ENCODE measurements at regions not wholly inside any gene's neighbourhood (a gene's known extent, or its start where the extent isn't known, plus 50 kb on each side); places are given as distances from the start of the nearest gene placed in this dataset.

GRCh38 chr5:92177926-92178487 is 794.9 kb upstream of the ARRDC3 start:
- H3K27me3 ChIP-seq = no peaks in the 10 kb centered on the region
- H3K4me1 ChIP-seq (ENCODE audit: insufficient read depth) = no peaks in the 10 kb centered on the region
- H3K36me3 ChIP-seq = no peaks in the 10 kb centered on the region
- intact Hi-C loops (cut with DNase I) = no loop called here
- H3K9me3 ChIP-seq = no peaks in the 10 kb centered on the region
- H3K4me3 ChIP-seq = no peak overlapping the region
- no peak overlapping the region for H3K27ac ChIP-seq
- TF ChIP-seq EP300 (IDR thresholded peaks at IDR 0.05) (no peak), POLR2A (IDR thresholded peaks at IDR 0.05) (no peak), CTCF (IDR thresholded peaks at IDR 0.05) (no peak)
- no peak for DNase-seq
- WGBS, 3 donors = 55 to 62% (median 57%) methylated on average over 1 of the region's 1 CpG

GRCh38 chr5:92163906-92164305 is 780.8 kb upstream of the ARRDC3 start:
- TF ChIP-seq POLR2A (IDR thresholded peaks at IDR 0.05) (no peak), EP300 (IDR thresholded peaks at IDR 0.05) (no peak), CTCF (IDR thresholded peaks at IDR 0.05) (no peak)
- Histone ChIP-seq H3K4me1 (ENCODE audit: insufficient read depth) (no peaks in the 10 kb centered on the region), H3K4me3 (no peak overlapping the region), H3K27ac (no peak overlapping the region), H3K27me3 (no peaks in the 10 kb centered on the region), H3K9me3 (no peaks in the 10 kb centered on the region), H3K36me3 (no peaks in the 10 kb centered on the region)
- WGBS, 3 donors = 74 to 88% (median 81%) methylated on average over 2 of the region's 2 CpGs
- intact Hi-C loops (cut with DNase I) = no loop called here
- DNase-seq = no peak

GRCh38 chr5:92147798-92148197 is 764.7 kb upstream of the ARRDC3 start:
- H3K4me3 ChIP-seq = no peak overlapping the region
- H3K36me3 ChIP-seq = no peaks in the 10 kb centered on the region
- 73 to 82% (median 80%) methylated on average over 2 of the region's 2 CpGs for WGBS, 3 donors
- no peak for DNase-seq
- no peaks in the 10 kb centered on the region for H3K4me1 ChIP-seq (ENCODE audit: insufficient read depth)
- intact Hi-C loops (cut with DNase I) = no loop called here
- TF ChIP-seq POLR2A (IDR thresholded peaks at IDR 0.05) (no peak), CTCF (IDR thresholded peaks at IDR 0.05) (no peak), EP300 (IDR thresholded peaks at IDR 0.05) (no peak)
- no peaks in the 10 kb centered on the region for H3K9me3 ChIP-seq
- H3K27me3 ChIP-seq = peaks cover 2% of the 10 kb centered on the region
- H3K27ac ChIP-seq = no peak overlapping the region

GRCh38 chr5:92147266-92147665 is 764.1 kb upstream of the ARRDC3 start:
- Histone ChIP-seq H3K27me3 (peaks cover 2% of the 10 kb centered on the region), H3K4me1 (ENCODE audit: insufficient read depth) (no peaks in the 10 kb centered on the region), H3K36me3 (no peaks in the 10 kb centered on the region), H3K9me3 (no peaks in the 10 kb centered on the region), H3K4me3 (no peak overlapping the region), H3K27ac (no peak overlapping the region)
- DNase-seq = no peak
- 70 to 75% (median 73%) methylated on average over 3 of the region's 3 CpGs for WGBS, 3 donors
- intact Hi-C loops (cut with DNase I) = no loop called here
- no peak for TF ChIP-seq CTCF (IDR thresholded peaks at IDR 0.05)
